HCT116 (cell line): ENCODE measurements at regions not wholly inside any gene's neighbourhood (a gene's known extent, or its start where the extent isn't known, plus 50 kb on each side); places are given as distances from the start of the nearest gene placed in this dataset.

Experiments used
- ATAC-seq: fragments of 200-7000 bp; cut with Tn5 transposase; 2 replicates; pipeline ENCODE4 v1.9.1; 2020; ENCODE audit warnings: mild to moderate bottlenecking, moderate library complexity
- BruUV-seq: library from RNA; stranded (reverse); fragments of 400-500 nt; replicated peaks from 2 replicates; lab custom pipeline; 2021; lab: Mats Ljungman, UMichigan
- CTCF ChIA-PET: fragments of 300-600 bp; sonication (Branson Sonifier 250); formaldehyde crosslinking; loops from one replicate; lab custom pipeline; 2021; ENCODE audit warnings: antibody characterized with exemption; lab: Charles Lee
- POLR2A ChIA-PET: fragments of 300-600, 350-600 bp; sonication (Branson Sonifier 250); formaldehyde crosslinking; loops from one replicate; lab custom pipeline; 2021; ENCODE audit warnings: antibody characterized with exemption; lab: Charles Lee
- RAD21 ChIA-PET, 2 experiments: fragments of 300-600 bp; sonication (Branson Sonifier 250); formaldehyde crosslinking; loops; one replicate each; lab custom pipeline; 2023; ENCODE audit warnings: low total read pairs in 2 of 2; ENCODE audit not compliant: uncharacterized antibody in 2 of 2, unreplicated experiment in 2 of 2, low non-redundant PET in 1 of 2; lab: Charles Lee
- DNase-seq: peaks from one replicate; pipeline ENCODE4 v3.0.0-alpha.2; 2010; ENCODE audit warnings: low read depth, low spot score
- H2AFZ ChIP-seq: fragments of 200-600 bp; shearing (Covaris generic), sonication (generic); 2 replicates; pipeline ENCODE4 v1.6.1; 2017; ENCODE audit warnings: low read depth, mixed run types, mixed read lengths, antibody characterized with exemption, low read length; ENCODE audit not compliant: poor library complexity, severe bottlenecking
- H3K27ac ChIP-seq: 2 replicates; pipeline ENCODE4 v1.5.1; 2012; ENCODE audit warnings: low read depth, low read length
- H3K27me3 ChIP-seq: fragments of 200-600 bp; sonication (generic); 2 replicates; pipeline ENCODE4 v1.6.1; 2016; ENCODE audit warnings: mixed run types, low read length, mixed read lengths; ENCODE audit not compliant: insufficient read depth
- H3K36me3 ChIP-seq, 2 experiments: fragments of 200-500 bp in 1 of 2; fragments of 200-600 bp in 1 of 2; sonication (Bioruptor generic) in 1 of 2; sonication (generic) in 1 of 2; 2 replicates each; pipeline versions ENCODE4 v1.5.1 to v1.6.1; 2014 to 2016; ENCODE audit warnings: low read length in 2 of 2, inconsistent platforms in 1 of 2, mixed read lengths in 1 of 2, mixed run types in 1 of 2; ENCODE audit not compliant: insufficient read depth in 2 of 2, control insufficient read depth in 1 of 2
- H3K4me1 ChIP-seq, 2 experiments: fragments of 200-600 bp in 1 of 2; sonication (generic) in 1 of 2; 2 replicates each; pipeline versions ENCODE4 v1.5.1 to v1.6.1; 2012 to 2017; ENCODE audit warnings: low read length in 2 of 2, inconsistent platforms in 1 of 2, mild to moderate bottlenecking in 1 of 2, mixed read lengths in 1 of 2, mixed run types in 1 of 2, moderate library complexity in 1 of 2; ENCODE audit not compliant: insufficient read depth in 2 of 2, control insufficient read depth in 1 of 2
- H3K4me2 ChIP-seq: fragments of 200-600 bp; sonication (generic); 2 replicates; pipeline ENCODE4 v1.6.1; 2017; ENCODE audit warnings: mixed run types, low read length, mixed read lengths
- H3K4me3 ChIP-seq, 2 experiments: fragments of 200-600 bp in 1 of 2; sonication (generic) in 1 of 2; replicated peaks in 1 of 2; 2 replicates each; pipeline ENCODE4 v1.5.1; 2011 to 2016; ENCODE audit warnings: low read length in 2 of 2, control low read depth in 1 of 2, low read depth in 1 of 2, mild to moderate bottlenecking in 1 of 2, mixed read lengths in 1 of 2, mixed run types in 1 of 2
- H3K79me2 ChIP-seq: fragments of 200-600 bp; sonication (generic); 2 replicates; pipeline ENCODE4 v1.6.1; 2017; ENCODE audit warnings: mild to moderate bottlenecking, mixed run types, low read length, moderate library complexity, mixed read lengths; ENCODE audit not compliant: insufficient read depth
- H3K9ac ChIP-seq: fragments of 200-600 bp; sonication (generic); 2 replicates; pipeline ENCODE4 v1.6.1; 2016; ENCODE audit warnings: low read length, mixed read lengths
- H3K9me2 ChIP-seq: fragments of 200-600 bp; sonication (generic), shearing (Covaris generic); 2 replicates; pipeline ENCODE4 v1.6.1; 2017; ENCODE audit warnings: mixed run types, mild to moderate bottlenecking, moderate library complexity; ENCODE audit not compliant: insufficient read depth
- H3K9me3 ChIP-seq, 2 experiments: fragments of 200-500 bp in 1 of 2; fragments of 200-600 bp in 1 of 2; sonication (Bioruptor generic) in 1 of 2; sonication (generic) in 1 of 2; 2 replicates each; pipeline ENCODE4 v1.6.1; 2014 to 2017; ENCODE audit warnings: low read length in 2 of 2, mixed read lengths in 2 of 2, inconsistent platforms in 1 of 2, low read depth in 1 of 2, mild to moderate bottlenecking in 1 of 2, mixed run types in 1 of 2, moderate library complexity in 1 of 2; ENCODE audit not compliant: control insufficient read depth in 1 of 2, insufficient read depth in 1 of 2
- H4K20me1 ChIP-seq: fragments of 200-600 bp; sonication (generic), shearing (Covaris generic); 2 replicates; pipeline ENCODE4 v1.6.1; 2017; ENCODE audit warnings: mixed run types, mild to moderate bottlenecking, moderate library complexity; ENCODE audit not compliant: insufficient read depth
- CBX3 ChIP-seq: IDR thresholded peaks from 2 replicates; pipeline ENCODE4 v1.6.1; 2012; ENCODE audit warnings: low read depth
- EGR1 ChIP-seq: IDR thresholded peaks from 2 replicates; pipeline ENCODE4 v1.6.1; 2012; ENCODE audit warnings: low read depth
- ELF1 ChIP-seq: IDR thresholded peaks from 2 replicates; pipeline ENCODE4 v1.6.1; 2012; ENCODE audit warnings: low read depth, borderline replicate concordance
- EZH2 ChIP-seq: fragments of 200-600 bp; sonication (generic); IDR thresholded peaks from 2 replicates; pipeline ENCODE4 v1.6.1; 2017; ENCODE audit warnings: antibody characterized with exemption, mixed run types
- EZH2phosphoT487 ChIP-seq: fragments of 200-600 bp; IDR thresholded peaks from 2 replicates; pipeline ENCODE4 v1.6.1; 2018; ENCODE audit warnings: antibody characterized with exemption, borderline replicate concordance
- FOSL1 ChIP-seq: IDR thresholded peaks from 2 replicates; pipeline ENCODE4 v1.6.1; 2012; ENCODE audit warnings: low read depth
- JUND ChIP-seq: IDR thresholded peaks from 2 replicates; pipeline ENCODE4 v1.6.1; 2012
- POLR2A ChIP-seq: IDR thresholded peaks from 2 replicates; pipeline ENCODE4 v1.7.0; 2011; ENCODE audit warnings: borderline replicate concordance; ENCODE audit not compliant: insufficient read depth, insufficient read length; ENCODE audit errors: extremely low read depth
- REST ChIP-seq: IDR thresholded peaks from 2 replicates; pipeline ENCODE4 v1.6.1; 2012; ENCODE audit warnings: low read depth
- SIN3A ChIP-seq: IDR thresholded peaks from 2 replicates; pipeline ENCODE4 v1.6.1; 2012; ENCODE audit warnings: low read depth
- SRF ChIP-seq: IDR thresholded peaks from 2 replicates; pipeline ENCODE4 v1.6.1; 2012; ENCODE audit warnings: low read depth
- TCF7L2 ChIP-seq: IDR thresholded peaks from 2 replicates; pipeline ENCODE4 v1.7.0; 2011; ENCODE audit warnings: borderline replicate concordance, inconsistent platforms; ENCODE audit not compliant: insufficient read depth, insufficient read length; ENCODE audit errors: extremely low read depth
- YY1 ChIP-seq: IDR thresholded peaks from 2 replicates; pipeline ENCODE4 v1.6.1; 2011; ENCODE audit warnings: low read length, low read depth, moderate library complexity, mild to moderate bottlenecking; ENCODE audit not compliant: insufficient replicate concordance; ENCODE audit errors: extremely low read depth
- ZFX ChIP-seq: fragments of 450-650 bp; IDR thresholded peaks from 2 replicates; pipeline ENCODE4 v1.6.1; 2017
- intact Hi-C: fragments of 100-400 bp; cut with micrococcal nuclease; formaldehyde crosslinking; loops from 2 replicates; pipeline ENCODE4 v1.10.0; 2022
- TF ChIP-seq, protein P1 (sequence below): IDR thresholded peaks from 2 replicates; pipeline ENCODE4 v1.6.1; 2011; ENCODE audit warnings: mild to moderate bottlenecking, low read length, moderate library complexity; ENCODE audit not compliant: insufficient replicate concordance; ENCODE audit errors: extremely low read depth
- TF ChIP-seq, protein P2 (sequence below): IDR thresholded peaks from 2 replicates; pipeline ENCODE4 v1.6.1; 2012

DNA sequence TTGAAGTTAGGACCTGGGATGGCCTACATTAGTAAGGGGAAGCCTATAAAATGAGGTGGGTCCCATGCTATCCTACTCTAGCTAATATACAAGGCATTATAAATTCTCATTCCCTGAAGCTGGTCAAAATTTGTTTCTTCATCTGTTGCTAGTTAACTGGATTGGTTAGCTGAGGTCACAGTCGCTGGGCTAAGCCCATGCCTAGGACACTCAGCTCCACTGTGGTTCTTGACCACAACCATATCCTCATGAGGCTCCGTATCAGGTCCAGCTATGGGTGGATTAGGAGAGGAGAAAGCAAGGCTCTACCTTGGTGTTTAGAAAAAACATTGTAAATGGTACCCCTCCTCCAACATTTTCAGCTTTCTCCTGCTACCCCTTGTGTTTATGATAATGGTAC, 52.8 kb upstream of the RAI14 start:
- POLR2A ChIA-PET: no interaction called here
- no peaks in the 10 kb centered on the region for H4K20me1 ChIP-seq
- no peaks in the 10 kb centered on the region for H3K9me3 ChIP-seq
- no peak for ATAC-seq
- H3K36me3 ChIP-seq: no peaks in the 10 kb centered on the region
- intact Hi-C loops: no loop called here
- CTCF ChIA-PET: no interaction called here
- no peak for TF ChIP-seq ZFX
- TF ChIP-seq, protein P1, sequence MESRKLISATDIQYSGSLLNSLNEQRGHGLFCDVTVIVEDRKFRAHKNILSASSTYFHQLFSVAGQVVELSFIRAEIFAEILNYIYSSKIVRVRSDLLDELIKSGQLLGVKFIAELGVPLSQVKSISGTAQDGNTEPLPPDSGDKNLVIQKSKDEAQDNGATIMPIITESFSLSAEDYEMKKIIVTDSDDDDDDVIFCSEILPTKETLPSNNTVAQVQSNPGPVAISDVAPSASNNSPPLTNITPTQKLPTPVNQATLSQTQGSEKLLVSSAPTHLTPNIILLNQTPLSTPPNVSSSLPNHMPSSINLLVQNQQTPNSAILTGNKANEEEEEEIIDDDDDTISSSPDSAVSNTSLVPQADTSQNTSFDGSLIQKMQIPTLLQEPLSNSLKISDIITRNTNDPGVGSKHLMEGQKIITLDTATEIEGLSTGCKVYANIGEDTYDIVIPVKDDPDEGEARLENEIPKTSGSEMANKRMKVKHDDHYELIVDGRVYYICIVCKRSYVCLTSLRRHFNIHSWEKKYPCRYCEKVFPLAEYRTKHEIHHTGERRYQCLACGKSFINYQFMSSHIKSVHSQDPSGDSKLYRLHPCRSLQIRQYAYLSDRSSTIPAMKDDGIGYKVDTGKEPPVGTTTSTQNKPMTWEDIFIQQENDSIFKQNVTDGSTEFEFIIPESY: no peak
- no peak for TF ChIP-seq FOSL1
- TF ChIP-seq JUND: no peak
- TF ChIP-seq POLR2A: no peak
- TF ChIP-seq, protein P2, sequence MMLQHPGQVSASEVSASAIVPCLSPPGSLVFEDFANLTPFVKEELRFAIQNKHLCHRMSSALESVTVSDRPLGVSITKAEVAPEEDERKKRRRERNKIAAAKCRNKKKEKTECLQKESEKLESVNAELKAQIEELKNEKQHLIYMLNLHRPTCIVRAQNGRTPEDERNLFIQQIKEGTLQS: no peak
- TF ChIP-seq, all 23 proteins: peak for 0
- no peak for DNase-seq
- no peak overlapping the region for H3K4me3 ChIP-seq
- no TSS peak for BruUV-seq
- H3K9ac ChIP-seq: no peak overlapping the region
- RAD21 ChIA-PET: no interaction called here
- no peaks in the 10 kb centered on the region for H3K27me3 ChIP-seq
- H3K4me1 ChIP-seq: peaks cover 6 to 29% of the 10 kb centered on the region in 2 experiments
- H3K79me2 ChIP-seq: no peaks in the 10 kb centered on the region
- H3K4me2 ChIP-seq: no peak overlapping the region
- no peaks in the 10 kb centered on the region for H3K9me2 ChIP-seq
- no peak overlapping the region for H3K27ac ChIP-seq
- H2AFZ ChIP-seq: no peak overlapping the region

GRCh38 chr5:34604119-34604675, 51.9 kb upstream of the RAI14 start:
- intact Hi-C loops: no loop called here
- Histone ChIP-seq H3K9ac (no peak overlapping the region), H3K79me2 (no peaks in the 10 kb centered on the region), H3K4me3 (no peak overlapping the region), H4K20me1 (no peaks in the 10 kb centered on the region), H2AFZ (no peak overlapping the region), H3K4me1 (peaks cover 9 to 29% of the 10 kb centered on the region in 2 experiments), H3K9me2 (no peaks in the 10 kb centered on the region), H3K4me2 (no peak overlapping the region), H3K27me3 (no peaks in the 10 kb centered on the region), H3K36me3 (no peaks in the 10 kb centered on the region), H3K27ac (no peak overlapping the region), H3K9me3 (no peaks in the 10 kb centered on the region)
- ChIA-PET RAD21 (no interaction called here), POLR2A (no interaction called here), CTCF (no interaction called here)
- DNase-seq (no peak), ATAC-seq (no peak)
- no TSS peak for BruUV-seq
- TF ChIP-seq EZH2phosphoT487 (no peak), EGR1 (no peak), REST (no peak), SIN3A (no peak), ELF1 (no peak), CBX3 (no peak), EZH2 (no peak), TCF7L2 (no peak), SRF (no peak), YY1 (no peak)
- TF ChIP-seq, protein P2: no peak
